ENCODE measurements at regions not wholly inside any gene's neighbourhood (a gene's known extent, or its start where the extent isn't known, plus 50 kb on each side); places are given as distances from the start of the nearest gene placed in this dataset.

- TF ChIP-seq, protein P1, sequence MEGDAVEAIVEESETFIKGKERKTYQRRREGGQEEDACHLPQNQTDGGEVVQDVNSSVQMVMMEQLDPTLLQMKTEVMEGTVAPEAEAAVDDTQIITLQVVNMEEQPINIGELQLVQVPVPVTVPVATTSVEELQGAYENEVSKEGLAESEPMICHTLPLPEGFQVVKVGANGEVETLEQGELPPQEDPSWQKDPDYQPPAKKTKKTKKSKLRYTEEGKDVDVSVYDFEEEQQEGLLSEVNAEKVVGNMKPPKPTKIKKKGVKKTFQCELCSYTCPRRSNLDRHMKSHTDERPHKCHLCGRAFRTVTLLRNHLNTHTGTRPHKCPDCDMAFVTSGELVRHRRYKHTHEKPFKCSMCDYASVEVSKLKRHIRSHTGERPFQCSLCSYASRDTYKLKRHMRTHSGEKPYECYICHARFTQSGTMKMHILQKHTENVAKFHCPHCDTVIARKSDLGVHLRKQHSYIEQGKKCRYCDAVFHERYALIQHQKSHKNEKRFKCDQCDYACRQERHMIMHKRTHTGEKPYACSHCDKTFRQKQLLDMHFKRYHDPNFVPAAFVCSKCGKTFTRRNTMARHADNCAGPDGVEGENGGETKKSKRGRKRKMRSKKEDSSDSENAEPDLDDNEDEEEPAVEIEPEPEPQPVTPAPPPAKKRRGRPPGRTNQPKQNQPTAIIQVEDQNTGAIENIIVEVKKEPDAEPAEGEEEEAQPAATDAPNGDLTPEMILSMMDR (IDR thresholded peaks at IDR 0.05) = no peak
- TF ChIP-seq POLR2A (IDR thresholded peaks at IDR 0.05) = no peak
Measured at GRCh38 chr20:52780462-52780861, 191.7 kb upstream of the TSHZ2 start.
